GM21360 (cell line): ENCODE measurements at regions not wholly inside any gene's neighbourhood (a gene's known extent, or its start where the extent isn't known, plus 50 kb on each side); places are given as distances from the start of the nearest gene placed in this dataset.
"Not testable (repeated sequence)": the region's sequence is repeated elsewhere in the genome, so short reads cannot be mapped to it uniquely, and the experiment has no call there.

Experiments
- ATAC-seq: cut with Tn5 transposase; IDR thresholded peaks from one replicate; pipeline ENCODE4 v1.9.1; 2021; ENCODE audit warnings: mild to moderate bottlenecking, moderate library complexity; ENCODE audit not compliant: unreplicated experiment

GRCh38 chr3:38966811-38967692 lies 84.7 kb downstream of the SCN11A start:
- ATAC-seq = no peak

- ATAC-seq = no peak
These were observed 87.1 kb downstream of the SCN11A start for GRCh38 chr3:38964646-38965045.

- ATAC-seq = no peak
These were observed 87.5 kb downstream of the SCN11A start for GRCh38 chr3:38964204-38964603.

- no peak for ATAC-seq
These were observed 90.7 kb downstream of the SCN11A start for GRCh38 chr3:38960953-38961622.

GRCh38 chr3:38960042-38960622 lies 91.6 kb downstream of the SCN11A start:
- no peak for ATAC-seq

- ATAC-seq = no peak
These were observed 93.6 kb downstream of the SCN11A start for GRCh38 chr3:38958026-38958720.

- no peak for ATAC-seq
These were observed 94.4 kb downstream of the SCN11A start for GRCh38 chr3:38957296-38957695.

- no peak for ATAC-seq
These were observed 99.0 kb downstream of the SCN11A start for GRCh38 chr3:38952721-38953120.

- not testable (repeated sequence) for ATAC-seq
These were observed 100.6 kb downstream of the SCN11A start for GRCh38 chr3:38951167-38951566.

- no peak for ATAC-seq
These were observed 101.2 kb downstream of the SCN11A start for GRCh38 chr3:38950581-38950980.

- no peak for ATAC-seq
These were observed 101.8 kb downstream of the SCN11A start for GRCh38 chr3:38949994-38950393.

GRCh38 chr3:38940394-38940793 lies 111.3 kb downstream of the SCN11A start:
- no peak for ATAC-seq

- ATAC-seq = no peak
These were observed 109.3 kb upstream of the SCN10A start for GRCh38 chr3:38925351-38925750.

- no peak for ATAC-seq
These were observed 100.7 kb upstream of the SCN10A start for GRCh38 chr3:38916706-38917105.

- ATAC-seq = no peak
These were observed 91.4 kb upstream of the SCN10A start for GRCh38 chr3:38907426-38907825.

- ATAC-seq = no peak
These were observed 74.4 kb upstream of the SCN10A start for GRCh38 chr3:38890426-38890825.

GRCh38 chr3:38878646-38879045 lies 62.6 kb upstream of the SCN10A start:
- no peak for ATAC-seq
